ENCODE measurements at regions not wholly inside any gene's neighbourhood (a gene's known extent, or its start where the extent isn't known, plus 50 kb on each side); places are given as distances from the start of the nearest gene placed in this dataset.

DNA sequence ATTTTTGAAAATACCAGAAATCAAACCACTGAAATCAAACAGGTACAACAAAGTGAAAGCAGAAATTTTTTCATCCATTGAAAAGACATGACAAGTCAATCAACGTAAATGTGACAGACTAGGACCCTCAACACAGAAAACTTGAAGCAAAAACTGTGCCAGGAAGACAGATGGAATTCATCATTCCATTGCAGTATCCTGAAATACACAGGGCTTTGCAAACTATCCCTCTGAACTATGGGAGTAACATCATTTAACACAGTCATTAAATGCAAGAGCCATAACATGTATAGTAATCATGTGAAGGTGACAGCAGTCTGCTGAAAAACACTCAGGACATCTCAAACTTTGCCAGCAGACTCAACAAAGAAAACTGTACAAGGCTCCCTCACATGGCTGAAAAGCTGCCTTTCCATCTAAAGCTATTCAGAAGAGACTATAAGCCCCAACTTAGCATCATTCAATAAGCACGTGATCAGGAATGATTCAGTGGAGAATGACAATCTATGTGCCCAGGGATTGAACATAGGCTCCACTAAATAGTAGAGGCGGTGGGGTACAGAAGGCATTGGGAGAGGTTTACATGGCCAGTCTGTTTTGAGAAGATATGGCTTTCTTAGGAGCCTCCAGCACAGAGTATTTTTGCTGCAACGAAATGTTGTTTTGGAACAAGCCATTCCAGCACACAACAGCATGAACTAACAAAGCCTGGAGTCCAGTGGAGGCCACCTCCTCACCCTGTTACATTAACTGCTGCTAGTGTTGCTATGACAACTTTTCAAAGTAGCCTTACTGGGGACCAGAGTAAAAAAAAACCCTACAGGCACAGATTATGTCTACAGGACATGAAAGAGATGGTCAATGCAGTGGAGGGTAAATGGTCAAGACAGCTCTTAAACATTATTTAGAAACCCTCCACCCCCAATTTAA is 274.5 kb upstream of the NOCT start:
- no peak for DNase-seq

DNA sequence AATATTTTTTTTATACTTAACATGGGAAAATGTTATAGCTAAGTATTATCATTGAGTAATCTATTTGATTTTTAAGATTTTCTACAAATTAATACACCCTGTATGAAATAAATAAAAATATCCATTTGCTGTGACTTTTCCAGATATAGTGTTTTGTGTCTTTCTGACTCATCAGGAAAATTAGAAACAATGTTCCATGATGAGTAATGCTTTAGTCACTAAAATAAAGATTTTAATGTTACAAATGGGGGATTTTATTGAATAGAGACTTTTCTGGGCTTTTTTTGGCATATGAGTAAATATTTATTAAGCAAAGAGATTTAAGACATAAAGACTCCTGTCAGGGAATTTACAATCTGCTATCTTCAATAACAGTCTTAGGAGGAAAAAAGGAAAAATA is 279.2 kb upstream of the NOCT start:
- DNase-seq: no peak

DNA sequence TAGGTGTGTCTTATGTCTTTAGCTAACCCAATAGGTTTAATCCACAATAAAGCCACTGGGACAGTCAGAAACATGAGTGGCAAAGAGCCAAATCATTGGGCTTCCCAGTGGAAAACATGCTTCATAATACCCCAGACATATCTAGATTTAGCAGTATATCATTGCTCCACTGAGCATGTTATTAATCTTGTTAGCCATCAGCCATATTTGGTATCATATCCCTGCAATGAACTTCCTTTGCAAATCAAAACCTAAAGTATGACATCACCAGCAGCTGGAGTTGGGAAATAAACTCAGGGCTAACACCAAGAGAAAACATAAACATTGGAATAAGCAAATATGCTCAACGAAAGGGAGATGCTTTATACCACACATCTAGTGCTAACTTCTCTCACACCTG is 280.8 kb upstream of the NOCT start:
- no peak for DNase-seq

DNA sequence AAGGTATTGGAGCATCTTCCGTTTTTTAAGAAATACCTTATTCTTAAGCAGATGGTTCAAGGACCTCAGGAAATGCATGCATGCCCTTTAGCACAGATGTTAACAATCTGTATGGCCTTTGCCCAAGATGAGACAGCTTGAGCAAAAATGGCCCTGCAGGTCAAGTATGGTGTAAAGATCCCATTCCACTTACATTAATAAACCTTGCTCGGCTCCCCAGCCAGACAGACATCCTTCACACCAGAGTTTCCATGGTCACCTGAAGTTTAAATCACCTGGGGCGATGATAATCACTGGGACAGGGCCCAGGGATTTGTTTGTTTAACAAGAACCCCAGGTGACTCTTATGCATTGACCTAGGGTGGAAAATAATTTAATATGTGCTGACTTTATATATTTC is 287.0 kb upstream of the NOCT start:
- DNase-seq: no peak

DNA sequence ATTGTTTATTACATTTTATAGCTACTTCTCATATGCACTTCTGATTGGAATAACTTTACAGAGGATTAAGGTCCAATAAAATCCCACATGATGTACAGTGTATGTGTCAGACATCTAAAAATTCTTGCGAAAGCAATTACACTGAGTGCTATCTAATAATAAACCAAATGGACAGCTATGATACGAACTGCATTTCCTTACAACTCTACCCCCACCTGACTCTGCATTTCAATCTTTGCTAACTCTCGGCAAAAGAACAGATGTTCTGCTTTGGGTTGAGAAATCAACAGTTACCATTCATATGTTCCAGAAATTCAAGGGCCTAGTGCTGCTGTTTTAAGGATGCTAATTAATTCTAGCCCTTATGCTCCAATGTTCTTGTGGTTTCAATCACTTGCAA is 287.9 kb upstream of the NOCT start:
- DNase-seq: no peak

DNA sequence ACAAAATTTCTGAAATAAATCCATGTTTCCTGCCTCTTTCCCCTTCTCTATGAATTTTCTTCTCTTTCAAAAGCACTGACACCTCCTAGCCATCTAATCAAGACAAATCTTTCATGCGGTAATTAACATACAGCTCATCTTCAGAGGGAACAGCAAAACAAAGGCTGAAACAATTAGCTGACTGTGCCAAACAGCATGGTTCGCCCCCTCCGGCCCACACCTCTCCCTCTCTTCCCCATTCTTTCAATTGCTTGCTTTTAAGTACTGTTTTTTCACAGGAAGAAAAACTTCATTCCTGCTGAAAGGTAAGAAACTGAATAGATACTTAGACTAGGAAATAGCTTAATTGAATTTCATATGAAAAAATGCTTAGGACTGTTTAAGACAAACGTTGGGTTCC is 291.1 kb upstream of the NOCT start:
- DNase-seq: no peak

DNA sequence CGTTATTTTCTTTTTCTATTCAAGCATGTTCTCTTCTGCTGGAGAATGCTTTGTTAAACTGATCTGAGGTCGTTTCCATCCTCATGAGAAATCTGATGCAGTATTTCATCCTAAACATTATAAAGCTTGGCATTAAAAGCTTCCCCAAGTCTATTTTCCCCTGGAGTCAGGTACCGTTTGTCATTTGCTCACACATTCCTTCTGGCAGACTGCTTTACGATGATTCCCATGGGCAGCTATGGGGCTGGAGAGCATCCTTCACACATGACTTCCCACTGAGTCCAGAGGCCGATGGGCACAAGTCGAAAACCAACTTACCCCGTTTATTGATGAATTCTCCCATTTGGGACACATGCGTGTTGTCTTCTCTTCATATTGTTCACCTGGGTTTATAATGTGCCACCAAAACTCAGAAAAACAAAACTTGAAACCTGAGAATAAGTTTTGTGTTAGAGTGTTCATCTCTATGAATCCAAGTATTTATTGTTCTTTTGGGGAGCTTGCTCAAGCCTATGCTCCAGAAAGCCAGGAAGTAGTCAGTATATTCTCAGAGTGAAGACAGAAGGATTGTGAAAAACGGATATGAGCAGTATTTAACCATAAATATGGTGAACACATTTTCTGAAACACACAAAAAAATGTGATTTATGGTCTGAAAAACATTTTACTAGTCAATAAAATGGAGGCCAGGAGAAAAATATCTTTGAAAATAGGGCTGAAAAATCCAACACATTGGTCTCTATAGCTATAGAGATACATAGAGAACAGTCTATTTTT is 298.8 kb upstream of the NOCT start:
- DNase-seq: no peak

DNA sequence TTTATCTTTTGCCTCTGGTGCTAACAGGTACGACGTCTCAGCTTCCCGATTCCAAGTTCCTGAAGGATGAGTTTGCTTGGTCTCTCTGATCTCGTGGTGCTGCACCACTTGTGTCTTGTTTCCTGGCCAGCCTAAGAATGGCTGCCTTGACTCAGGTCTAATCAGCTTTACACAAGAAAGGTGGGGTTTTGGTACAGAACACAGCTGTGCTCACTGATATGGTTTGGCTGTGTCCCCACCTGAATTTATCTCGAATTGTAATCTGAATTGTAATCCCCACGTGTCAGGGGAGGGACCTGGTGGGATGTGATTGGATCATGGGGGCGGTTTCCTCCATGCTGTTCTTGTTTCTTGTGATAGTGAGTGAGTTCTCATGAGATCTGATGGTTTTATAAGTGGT is 305.3 kb upstream of the NOCT start:
- no peak for DNase-seq

DNA sequence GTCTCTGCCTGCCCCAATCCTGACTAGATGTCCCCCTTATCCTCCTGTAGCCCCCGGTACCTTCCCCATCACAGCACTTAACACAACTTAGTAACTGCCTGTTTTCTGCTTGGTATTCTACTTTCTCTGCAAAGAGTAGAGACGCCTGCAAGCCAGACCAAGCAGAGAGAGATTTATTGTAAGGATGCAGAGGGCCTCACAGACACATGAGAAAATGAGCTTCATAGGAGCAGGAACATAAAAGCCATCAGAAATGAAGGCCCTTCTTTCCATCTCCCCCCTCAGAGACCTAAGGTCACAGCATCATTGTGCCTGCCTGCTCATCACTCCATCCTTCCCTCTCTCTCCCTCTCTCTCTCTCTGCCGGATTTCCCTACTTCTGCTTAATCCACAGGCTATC is 305.7 kb upstream of the NOCT start:
- DNase-seq: no peak

DNA sequence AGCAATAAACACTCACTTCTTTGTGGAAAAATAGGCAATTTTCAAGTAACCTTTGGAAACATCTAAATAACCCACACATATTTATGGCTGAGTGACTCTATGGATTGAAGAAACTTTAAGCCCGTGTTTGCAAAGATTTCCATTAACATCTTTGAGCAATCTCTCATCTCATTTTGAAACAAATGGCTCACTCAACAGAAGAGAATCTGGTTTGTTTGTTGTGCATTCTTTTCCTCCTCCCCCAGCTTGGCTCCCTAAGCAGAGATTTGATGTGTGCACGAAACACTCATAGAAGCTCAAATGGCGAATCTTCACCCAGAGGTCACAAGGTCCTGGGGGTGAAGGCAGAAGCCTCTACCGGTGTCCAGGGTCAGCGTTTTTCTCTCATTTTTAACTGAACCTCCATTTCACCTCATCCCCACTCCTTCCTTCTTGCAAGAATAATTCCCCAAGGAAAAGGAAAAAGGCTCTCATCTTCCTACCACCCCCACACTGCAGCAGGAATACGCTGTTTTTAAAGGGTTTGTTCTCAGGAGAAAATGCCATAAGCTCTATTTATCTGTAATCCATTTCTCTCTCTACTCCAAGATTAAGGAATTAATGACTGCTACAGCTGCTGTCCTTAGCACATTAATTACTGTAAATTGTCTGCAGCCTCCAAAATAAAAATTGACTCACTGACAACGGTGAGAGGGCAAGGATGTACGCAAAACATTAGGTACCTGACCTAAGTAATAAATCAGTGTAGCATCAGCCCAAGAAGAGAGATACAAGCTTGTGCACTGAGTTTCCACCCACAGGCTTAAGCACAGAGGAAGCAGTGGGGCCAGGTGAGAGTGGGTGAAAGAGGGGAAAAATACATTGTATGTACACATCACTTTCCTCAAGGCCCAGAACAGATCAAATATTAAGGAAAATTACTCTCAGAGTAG is 307.6 kb upstream of the NOCT start:
- DNase-seq: no peak

DNA sequence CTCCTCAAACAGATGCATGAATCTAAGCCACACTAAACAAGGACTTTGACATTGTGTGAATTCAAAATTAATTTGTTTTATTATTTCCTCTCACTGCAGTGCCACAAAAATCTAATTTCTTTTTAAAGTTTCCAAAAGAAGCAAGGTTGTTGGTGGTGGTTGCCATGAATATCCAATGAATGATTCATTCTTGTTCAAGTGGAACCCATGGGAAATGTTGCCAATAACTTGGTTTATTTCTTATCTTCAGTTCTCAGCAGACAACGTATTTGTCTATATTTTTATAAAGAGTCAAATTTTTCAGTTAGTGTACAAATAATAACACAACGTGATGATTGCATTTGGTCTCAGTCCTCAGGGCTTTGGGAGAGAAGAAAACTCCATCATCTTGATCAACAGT is 309.4 kb upstream of the NOCT start:
- DNase-seq: no peak

DNA sequence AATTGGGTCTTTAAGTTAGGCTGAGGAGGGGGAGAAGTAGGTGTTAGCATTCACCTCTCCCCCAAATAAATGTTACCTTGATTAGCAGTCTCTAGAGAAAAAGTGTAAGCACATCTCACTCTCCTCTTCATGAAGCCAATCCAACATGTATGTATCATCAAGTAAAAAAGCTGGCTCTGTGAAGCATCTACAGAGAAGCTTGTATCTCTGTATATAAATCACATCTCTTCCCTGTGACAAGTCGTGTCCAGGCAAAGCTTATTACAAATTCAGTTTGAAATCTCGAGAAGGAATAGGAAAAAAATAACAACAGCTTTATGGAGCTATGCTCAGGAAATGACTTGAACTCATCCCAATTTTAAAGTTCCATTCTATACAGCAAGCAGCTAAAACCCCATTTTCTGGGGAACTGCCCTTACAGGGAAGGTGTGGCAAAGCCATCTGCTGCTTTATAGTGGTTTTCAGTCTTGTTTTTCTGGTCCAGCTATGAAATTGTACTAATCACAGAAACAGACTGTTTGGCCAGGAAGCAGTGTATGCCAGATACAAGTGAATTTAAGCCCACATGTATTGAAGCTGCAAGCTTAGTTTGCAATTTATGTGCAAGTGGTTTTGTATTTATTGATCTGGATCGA is 313.3 kb upstream of the NOCT start:
- no peak for DNase-seq

DNA sequence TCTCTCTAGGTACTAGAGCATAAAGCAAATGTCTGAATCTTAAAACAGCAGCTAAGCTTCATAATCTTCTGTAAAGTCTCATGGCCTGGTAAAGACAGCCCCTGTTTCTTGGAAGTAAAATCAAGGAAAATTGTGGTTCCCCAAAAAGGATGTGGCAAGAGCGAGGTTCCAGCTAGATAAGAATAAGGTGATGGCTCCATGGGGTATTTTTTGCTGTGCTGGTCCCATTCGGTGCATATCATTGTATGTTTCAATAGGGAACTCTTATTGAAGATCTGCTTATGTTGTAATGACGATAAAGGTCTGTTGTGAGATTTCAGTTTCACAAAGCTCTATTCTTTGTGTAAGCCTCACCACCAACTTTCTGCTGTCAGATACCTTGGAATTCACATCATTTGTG is 316.9 kb upstream of the NOCT start:
- DNase-seq: no peak

DNA sequence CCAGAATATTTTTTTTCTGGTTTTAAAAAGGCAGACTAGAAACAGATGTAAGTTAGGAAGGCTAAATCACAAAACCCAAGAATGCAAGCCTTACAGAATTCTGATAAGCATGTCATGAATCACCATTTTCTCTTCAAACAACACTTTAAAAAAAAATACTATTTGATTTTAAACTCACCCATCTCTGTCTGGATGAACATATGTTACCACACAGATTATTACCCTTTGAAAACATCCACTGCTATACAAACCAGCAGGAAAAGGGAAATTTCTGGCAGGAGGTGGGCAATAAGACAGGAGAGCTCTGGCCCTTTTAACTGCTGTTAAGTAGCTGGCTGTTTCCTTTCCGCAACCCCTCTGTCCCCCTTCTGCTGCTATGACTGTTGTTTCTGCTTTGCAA is 317.7 kb upstream of the NOCT start:
- no peak for DNase-seq

DNA sequence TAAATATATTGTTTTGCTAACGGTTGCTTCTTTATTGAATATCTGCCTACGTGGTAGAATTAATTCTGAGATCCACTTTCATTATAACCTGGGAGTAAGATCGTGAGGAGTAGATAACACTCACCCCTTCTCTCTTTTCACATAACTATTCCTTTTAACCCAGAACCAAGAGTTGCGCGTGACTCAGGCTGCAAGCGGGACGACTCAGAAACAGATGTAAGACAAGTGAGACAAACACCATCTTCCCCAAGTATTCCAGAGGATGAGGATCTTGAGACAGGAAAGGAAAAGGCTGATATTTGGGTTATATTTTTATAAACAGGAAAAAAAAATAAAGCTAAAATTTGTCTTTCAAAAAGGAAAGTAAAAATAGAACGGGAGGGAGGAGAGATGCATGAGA is 318.8 kb upstream of the NOCT start:
- no peak for DNase-seq

DNA sequence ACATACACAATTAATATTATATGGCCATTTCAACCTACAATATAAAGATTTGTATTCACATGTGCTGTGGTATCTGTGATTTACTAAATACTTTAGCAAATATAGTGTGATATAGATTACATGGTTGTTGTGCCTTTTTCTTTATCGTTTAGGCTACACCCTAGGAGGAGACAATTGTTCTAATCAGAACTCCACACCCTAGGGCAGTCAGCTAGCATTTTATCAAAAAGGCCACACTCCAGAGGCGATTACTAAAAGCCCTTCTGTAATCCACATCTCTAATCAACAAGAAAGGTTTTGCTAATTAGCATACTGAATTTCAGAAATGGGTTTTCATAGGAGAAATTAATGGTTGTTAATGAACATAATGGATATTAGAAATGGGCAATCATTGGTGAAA is 319.5 kb upstream of the NOCT start:
- DNase-seq: no peak

DNA sequence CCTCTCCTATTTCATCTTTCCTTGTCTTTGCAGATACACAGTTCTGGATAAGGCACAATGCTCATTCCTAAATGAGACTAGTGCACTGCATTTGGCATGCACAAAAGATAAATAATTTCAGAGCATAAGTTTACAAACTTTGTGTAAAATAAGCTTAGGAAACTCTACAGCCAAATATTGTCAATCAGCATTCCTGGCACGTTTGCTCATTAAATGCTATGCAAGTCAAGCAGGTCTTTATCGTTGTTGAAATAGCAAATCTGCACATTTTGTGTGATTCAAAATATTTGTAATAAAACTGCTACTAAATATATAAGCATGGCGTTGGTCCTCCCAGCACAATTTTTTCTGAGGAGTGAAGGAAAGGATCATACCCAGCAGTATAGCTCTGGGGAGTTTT is 322.1 kb upstream of the NOCT start:
- DNase-seq: no peak

DNA sequence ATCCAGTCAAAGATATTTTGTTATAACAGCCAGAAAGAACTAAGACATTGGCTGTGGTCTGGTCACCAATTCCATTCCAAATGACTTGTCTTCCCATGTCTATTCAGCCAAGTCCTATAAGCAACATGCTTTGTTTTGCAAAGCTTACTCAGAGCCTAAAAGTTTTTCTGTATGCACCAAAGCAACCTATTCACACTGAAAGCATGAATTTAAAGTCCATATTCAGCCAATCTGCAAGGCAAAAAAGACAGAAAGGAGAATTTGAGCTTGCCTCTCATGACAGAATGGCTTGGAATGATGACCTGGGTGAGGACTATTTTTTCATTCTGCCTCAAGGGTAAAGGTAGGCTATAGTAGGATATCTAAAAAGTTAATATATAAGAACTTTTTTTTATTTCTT is 323.2 kb upstream of the NOCT start:
- no peak for DNase-seq

DNA sequence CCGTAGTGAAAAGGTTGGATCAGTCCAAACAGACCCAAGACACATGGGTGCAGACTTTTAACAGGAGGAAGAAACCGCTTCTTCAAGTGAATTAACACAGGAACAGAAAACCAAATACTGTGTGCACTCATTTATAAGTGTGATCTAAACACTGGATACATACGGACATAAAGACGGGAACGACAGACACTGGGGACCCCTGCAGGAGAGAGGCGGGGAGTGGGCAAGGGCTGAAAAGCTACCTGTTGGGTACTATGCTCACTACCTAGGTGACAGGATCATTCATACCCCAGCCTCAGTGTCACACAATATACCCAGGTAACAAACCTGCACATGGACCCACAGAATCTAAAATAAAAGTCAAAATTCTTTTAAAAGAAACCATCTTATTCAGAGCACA is 326.0 kb upstream of the NOCT start:
- no peak for DNase-seq

DNA sequence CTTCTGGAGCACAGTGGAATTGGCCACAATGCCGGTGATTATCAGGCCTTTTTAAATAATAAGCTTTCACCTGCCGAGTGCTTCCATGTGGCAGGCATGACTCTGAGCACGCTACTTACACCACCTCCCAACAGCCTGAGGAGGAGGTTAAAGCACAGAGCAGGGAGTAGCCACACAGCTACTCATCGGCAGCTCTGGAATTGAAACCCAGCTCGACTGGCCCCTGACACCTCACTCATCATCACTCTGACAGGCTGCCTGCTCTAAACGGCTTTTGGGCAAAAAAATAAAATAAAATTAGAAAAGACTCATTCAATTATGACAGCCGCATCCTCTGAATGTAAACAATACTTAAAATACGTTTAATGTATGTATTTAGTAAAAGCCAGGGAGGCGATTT is 326.4 kb upstream of the NOCT start:
- DNase-seq: no peak

DNA sequence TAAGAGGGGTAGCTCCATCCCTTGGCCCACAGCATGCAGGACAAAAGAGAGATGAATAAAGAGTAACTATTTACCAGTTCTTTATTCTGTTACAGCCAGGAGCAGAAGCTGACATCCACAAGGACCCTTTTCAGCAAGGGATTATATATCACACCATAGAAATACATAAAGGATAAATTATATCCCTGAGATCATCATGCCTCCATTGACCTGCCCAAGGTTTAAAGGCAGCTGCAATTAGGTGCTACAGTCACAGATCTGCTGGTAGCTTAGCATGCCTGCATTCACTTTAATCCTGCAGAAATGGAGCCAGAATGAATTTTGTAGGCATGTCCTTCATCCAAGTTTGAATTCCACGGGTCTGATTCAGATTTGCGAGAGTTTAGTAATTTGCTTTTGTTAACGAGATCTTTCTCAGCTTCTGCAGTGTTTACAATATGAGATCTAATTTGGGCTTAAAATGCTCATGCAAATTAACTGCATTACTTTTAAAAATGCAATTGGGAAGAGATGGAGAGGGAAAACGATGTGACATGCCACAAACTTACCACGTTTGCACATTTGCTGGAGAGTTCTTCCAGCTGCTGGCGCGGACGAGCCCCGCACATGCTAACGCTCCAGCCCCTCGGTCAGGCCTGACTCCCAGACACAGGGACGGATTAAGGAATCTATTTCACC is 327.0 kb upstream of the NOCT start:
- no peak for DNase-seq
